Glutamatergic neuron (in vitro differentiated cells): ENCODE measurements at regions not wholly inside any gene's neighbourhood (a gene's known extent, or its start where the extent isn't known, plus 50 kb on each side); places are given as distances from the start of the nearest gene placed in this dataset.

ENCODE experiments used
- DNase-seq: peaks from one replicate; pipeline ENCODE4 v3.0.0; 2022
- H3K27ac Mint-ChIP-seq: one replicate; pipeline ENCODE4 v1.8.0; 2020; ENCODE audit warnings: mild to moderate bottlenecking, mixed read lengths, inconsistent platforms; ENCODE audit not compliant: unreplicated experiment
- H3K27me3 Mint-ChIP-seq: one replicate; pipeline ENCODE4 v1.8.0; 2020; ENCODE audit warnings: mild to moderate bottlenecking, moderate library complexity, mixed read lengths, inconsistent platforms; ENCODE audit not compliant: unreplicated experiment
- H3K36me3 Mint-ChIP-seq: one replicate; pipeline ENCODE4 v1.8.0; 2020; ENCODE audit warnings: mild to moderate bottlenecking, mixed read lengths, inconsistent platforms; ENCODE audit not compliant: unreplicated experiment
- H3K4me1 Mint-ChIP-seq: one replicate; pipeline ENCODE4 v1.8.0; 2020; ENCODE audit warnings: mild to moderate bottlenecking, low read depth, mixed read lengths, inconsistent platforms; ENCODE audit not compliant: unreplicated experiment
- H3K4me3 Mint-ChIP-seq: one replicate; pipeline ENCODE4 v1.8.0; 2020; ENCODE audit warnings: mild to moderate bottlenecking, mixed read lengths, inconsistent platforms; ENCODE audit not compliant: unreplicated experiment
- H3K9me3 Mint-ChIP-seq: one replicate; pipeline ENCODE4 v1.8.0; 2020; ENCODE audit warnings: mild to moderate bottlenecking, moderate library complexity, mixed read lengths, inconsistent platforms; ENCODE audit not compliant: unreplicated experiment
- TF ChIP-seq, protein P1 (sequence below): fragments of 200-600 bp; sonication (generic); IDR thresholded peaks from one replicate; pipeline ENCODE4 v1.5.0; 2021; ENCODE audit not compliant: partially characterized antibody, unreplicated experiment

DNA sequence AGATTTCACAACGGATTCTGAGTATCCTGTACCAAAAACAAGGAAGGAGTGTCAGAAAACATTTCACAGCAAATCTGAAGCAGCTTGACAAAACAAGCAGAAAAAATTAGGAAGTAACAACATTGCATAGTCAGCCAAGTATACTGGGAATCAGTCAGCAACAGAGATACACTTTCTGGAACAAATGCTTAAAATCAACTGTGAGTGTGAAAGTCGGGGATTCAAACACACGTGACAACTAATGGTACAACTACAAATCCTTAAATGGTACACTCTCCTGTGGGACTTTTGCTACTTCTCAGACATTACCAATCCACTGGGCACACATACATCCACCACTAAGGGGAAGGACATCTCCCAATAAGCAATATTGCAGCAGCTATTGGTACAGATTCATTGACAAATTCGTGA lies 296.6 kb upstream of the MME start:
- H3K36me3 Mint-ChIP-seq = no peaks in the 10 kb centered on the region
- no peaks in the 10 kb centered on the region for H3K27me3 Mint-ChIP-seq
- no peak for DNase-seq
- TF ChIP-seq, protein P1, sequence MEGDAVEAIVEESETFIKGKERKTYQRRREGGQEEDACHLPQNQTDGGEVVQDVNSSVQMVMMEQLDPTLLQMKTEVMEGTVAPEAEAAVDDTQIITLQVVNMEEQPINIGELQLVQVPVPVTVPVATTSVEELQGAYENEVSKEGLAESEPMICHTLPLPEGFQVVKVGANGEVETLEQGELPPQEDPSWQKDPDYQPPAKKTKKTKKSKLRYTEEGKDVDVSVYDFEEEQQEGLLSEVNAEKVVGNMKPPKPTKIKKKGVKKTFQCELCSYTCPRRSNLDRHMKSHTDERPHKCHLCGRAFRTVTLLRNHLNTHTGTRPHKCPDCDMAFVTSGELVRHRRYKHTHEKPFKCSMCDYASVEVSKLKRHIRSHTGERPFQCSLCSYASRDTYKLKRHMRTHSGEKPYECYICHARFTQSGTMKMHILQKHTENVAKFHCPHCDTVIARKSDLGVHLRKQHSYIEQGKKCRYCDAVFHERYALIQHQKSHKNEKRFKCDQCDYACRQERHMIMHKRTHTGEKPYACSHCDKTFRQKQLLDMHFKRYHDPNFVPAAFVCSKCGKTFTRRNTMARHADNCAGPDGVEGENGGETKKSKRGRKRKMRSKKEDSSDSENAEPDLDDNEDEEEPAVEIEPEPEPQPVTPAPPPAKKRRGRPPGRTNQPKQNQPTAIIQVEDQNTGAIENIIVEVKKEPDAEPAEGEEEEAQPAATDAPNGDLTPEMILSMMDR = no peak
- H3K27ac Mint-ChIP-seq = no peak overlapping the region
- H3K4me1 Mint-ChIP-seq = no peaks in the 10 kb centered on the region
- no peaks in the 10 kb centered on the region for H3K9me3 Mint-ChIP-seq
- H3K4me3 Mint-ChIP-seq = no peak overlapping the region

DNA sequence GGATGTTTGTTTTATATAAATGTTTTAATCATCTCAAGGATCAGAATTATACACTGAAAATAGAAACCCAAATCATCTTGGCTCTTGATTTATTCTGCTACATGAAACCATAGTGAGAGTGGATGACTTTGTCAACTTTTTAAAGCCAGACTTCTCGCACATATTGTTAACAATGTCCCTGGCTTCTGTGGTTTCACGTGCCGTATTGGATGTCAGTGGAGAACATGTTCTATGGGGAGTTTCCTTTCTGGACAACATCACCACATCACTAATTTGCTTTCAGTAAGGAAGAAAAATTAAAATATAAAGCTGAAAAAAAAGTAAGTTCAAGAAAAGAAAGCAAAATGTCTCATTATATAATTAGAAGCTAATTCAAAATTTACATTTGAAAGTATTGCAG lies 297.1 kb upstream of the MME start:
- no peak overlapping the region for H3K27ac Mint-ChIP-seq
- H3K27me3 Mint-ChIP-seq = no peaks in the 10 kb centered on the region
- H3K4me3 Mint-ChIP-seq = no peak overlapping the region
- TF ChIP-seq, protein P1 = no peak
- DNase-seq = no peak
- no peaks in the 10 kb centered on the region for H3K9me3 Mint-ChIP-seq
- H3K4me1 Mint-ChIP-seq = no peaks in the 10 kb centered on the region
- no peaks in the 10 kb centered on the region for H3K36me3 Mint-ChIP-seq

DNA sequence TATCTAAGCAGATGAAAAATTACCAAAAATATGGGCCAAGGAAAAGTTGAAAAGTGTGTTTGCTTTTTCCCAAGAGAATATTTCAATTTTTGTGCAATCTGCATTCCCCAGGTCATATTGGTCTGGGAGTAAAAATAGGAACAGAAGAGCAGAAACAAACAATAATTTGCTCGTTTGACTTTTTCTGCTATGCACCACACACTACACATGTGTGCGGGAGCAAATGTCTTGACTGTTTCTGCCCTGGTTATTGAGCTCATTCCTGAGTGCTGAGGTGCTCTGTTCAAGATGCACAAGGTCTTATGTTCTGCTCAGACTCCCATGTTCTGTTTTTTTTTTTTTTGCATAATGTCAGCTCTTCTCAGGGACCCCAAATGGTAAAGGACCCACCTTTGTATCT lies 298.0 kb upstream of the MME start:
- no peaks in the 10 kb centered on the region for H3K36me3 Mint-ChIP-seq
- H3K4me1 Mint-ChIP-seq = no peaks in the 10 kb centered on the region
- H3K27me3 Mint-ChIP-seq = no peaks in the 10 kb centered on the region

DNA sequence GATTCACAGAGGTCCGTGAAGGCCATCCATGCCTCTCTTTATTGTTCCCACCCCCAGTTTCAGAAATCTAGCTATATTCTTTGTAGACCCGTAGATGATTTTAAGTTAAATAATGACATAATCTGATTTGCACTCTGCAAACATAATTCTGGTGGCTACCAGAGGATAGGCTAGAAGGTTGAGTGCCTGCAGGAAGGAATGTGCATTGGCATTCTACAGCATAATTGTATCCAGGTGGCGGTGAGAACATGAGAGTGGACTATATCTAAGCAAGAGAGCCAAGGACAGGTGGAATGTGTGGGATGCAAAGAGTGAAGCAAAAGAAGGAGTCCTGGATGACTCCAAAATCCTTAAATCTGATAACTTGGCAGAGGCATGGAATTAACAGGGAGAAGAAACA lies 298.5 kb upstream of the MME start:
- no peaks in the 10 kb centered on the region for H3K36me3 Mint-ChIP-seq
- H3K4me1 Mint-ChIP-seq = no peaks in the 10 kb centered on the region
- no peaks in the 10 kb centered on the region for H3K9me3 Mint-ChIP-seq
- TF ChIP-seq, protein P1 = no peak
- no peaks in the 10 kb centered on the region for H3K27me3 Mint-ChIP-seq
- H3K4me3 Mint-ChIP-seq = no peak overlapping the region
- no peak overlapping the region for H3K27ac Mint-ChIP-seq
- DNase-seq = no peak

More for the DNA sequence above, 298.0 kb upstream of the MME start:
- no peak for DNase-seq
- Mint-ChIP-seq H3K27ac (no peak overlapping the region), H3K4me3 (no peak overlapping the region), H3K9me3 (no peaks in the 10 kb centered on the region)
- TF ChIP-seq, protein P1 = no peak

DNA sequence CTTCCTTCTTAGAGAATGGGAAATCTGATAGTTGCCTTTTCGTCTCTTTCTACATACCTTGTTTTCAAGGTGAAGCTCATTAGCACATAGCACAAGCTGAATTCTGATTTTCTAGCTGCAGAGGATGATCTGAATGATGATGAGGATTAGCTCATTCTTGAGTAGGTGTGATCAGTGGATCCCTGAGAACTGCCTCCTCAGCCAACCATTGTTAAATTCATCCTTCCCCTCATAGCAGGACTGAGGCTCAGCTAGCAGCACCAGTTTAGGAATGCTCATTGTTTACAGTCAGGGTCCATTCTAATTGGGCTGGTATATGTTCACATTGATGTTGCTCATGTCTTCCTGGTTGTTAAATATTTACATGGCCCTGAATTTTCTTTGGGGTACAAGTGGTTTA lies 299.9 kb upstream of the MME start:
- H3K36me3 Mint-ChIP-seq = no peaks in the 10 kb centered on the region
- H3K4me1 Mint-ChIP-seq = peaks cover 2% of the 10 kb centered on the region
- no peak overlapping the region for H3K27ac Mint-ChIP-seq
- DNase-seq = no peak
- TF ChIP-seq, protein P1 = no peak
- H3K9me3 Mint-ChIP-seq = no peaks in the 10 kb centered on the region
- no peaks in the 10 kb centered on the region for H3K27me3 Mint-ChIP-seq
- no peak overlapping the region for H3K4me3 Mint-ChIP-seq
